ENCODE measurements at regions not wholly inside any gene's neighbourhood (a gene's known extent, or its start where the extent isn't known, plus 50 kb on each side); places are given as distances from the start of the nearest gene placed in this dataset.

GRCh38 chr3:151987893-151988292, 114.5 kb downstream of the SUCNR1 start:
- no peaks in the 10 kb centered on the region for H3K9me3 ChIP-seq (ENCODE audit: control insufficient read depth, insufficient read depth, low read length)
- H3F3A ChIP-seq (ENCODE audit: control insufficient read depth, insufficient read depth): no peaks in the 10 kb centered on the region
- TF ChIP-seq EZH2phosphoT487 (IDR thresholded peaks at IDR 0.05; ENCODE audit: borderline replicate concordance, low read length): no peak
- TF ChIP-seq CTCF (IDR thresholded peaks at IDR 0.05; ENCODE audit: low read depth, low read length, poor library complexity, severe bottlenecking): no peak
- no peak overlapping the region for H3K4me2 ChIP-seq (ENCODE audit: low read length)
- H3K36me3 ChIP-seq (ENCODE audit: control insufficient read depth, low read length): no peaks in the 10 kb centered on the region
- H4K20me1 ChIP-seq (ENCODE audit: control insufficient read depth, insufficient read depth, low read depth, low read length): no peaks in the 10 kb centered on the region
- no peak overlapping the region for H3K27ac ChIP-seq (ENCODE audit: low read depth, low read length)
- H3K4me1 ChIP-seq (ENCODE audit: control insufficient read depth, low read length): peaks cover 6% of the 10 kb centered on the region
- H3K79me2 ChIP-seq (ENCODE audit: control insufficient read depth, low read length): no peaks in the 10 kb centered on the region
- H3K27me3 ChIP-seq (ENCODE audit: control insufficient read depth, low read length): peaks cover 6% of the 10 kb centered on the region; the same call in 1 of the 2 replicates
- no peaks in the 10 kb centered on the region for H3K9me2 ChIP-seq (replicated peaks; ENCODE audit: control insufficient read depth, low read length)
- H3K4me3 ChIP-seq (ENCODE audit: low read length): no peak overlapping the region

DNA sequence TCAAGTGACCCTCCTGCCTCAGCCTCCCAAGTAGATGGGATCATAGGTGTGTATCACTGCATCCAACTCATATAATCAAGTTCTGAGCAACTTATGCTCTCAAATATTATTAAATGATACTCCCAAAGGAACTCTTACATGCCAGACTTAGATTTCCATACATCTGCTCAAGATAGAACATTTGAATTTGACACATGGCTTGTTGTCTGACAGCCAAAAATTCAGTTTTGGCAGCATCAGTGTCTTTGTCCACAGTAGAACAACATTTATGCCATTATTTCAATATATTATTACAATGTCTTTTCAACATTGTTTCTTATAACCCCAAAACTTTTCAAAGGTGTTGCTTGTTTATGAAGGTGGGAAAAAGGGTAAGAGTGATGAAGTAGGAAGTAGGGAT, 116.2 kb downstream of the SUCNR1 start:
- no peaks in the 10 kb centered on the region for H3F3A ChIP-seq (ENCODE audit: control insufficient read depth, insufficient read depth)
- no peak overlapping the region for H3K27ac ChIP-seq (ENCODE audit: low read depth, low read length)
- no peaks in the 10 kb centered on the region for H3K9me2 ChIP-seq (replicated peaks; ENCODE audit: control insufficient read depth, low read length)
- no peaks in the 10 kb centered on the region for H4K20me1 ChIP-seq (ENCODE audit: control insufficient read depth, insufficient read depth, low read depth, low read length)
- TF ChIP-seq CTCF (IDR thresholded peaks at IDR 0.05; ENCODE audit: low read depth, low read length, poor library complexity, severe bottlenecking): no peak
- no peak for TF ChIP-seq EZH2phosphoT487 (IDR thresholded peaks at IDR 0.05; ENCODE audit: borderline replicate concordance, low read length)
- no peak overlapping the region for H3K4me3 ChIP-seq (ENCODE audit: low read length)
- H3K4me1 ChIP-seq (ENCODE audit: control insufficient read depth, low read length): peaks cover 6% of the 10 kb centered on the region
- no peaks in the 10 kb centered on the region for H3K36me3 ChIP-seq (ENCODE audit: control insufficient read depth, low read length)
- H3K9me3 ChIP-seq (ENCODE audit: control insufficient read depth, insufficient read depth, low read length): no peaks in the 10 kb centered on the region
- no peak overlapping the region for H3K4me2 ChIP-seq (ENCODE audit: low read length)
- peaks cover 6% of the 10 kb centered on the region; the same call in 1 of the 2 replicates for H3K27me3 ChIP-seq (ENCODE audit: control insufficient read depth, low read length)
- H3K79me2 ChIP-seq (ENCODE audit: control insufficient read depth, low read length): no peaks in the 10 kb centered on the region

GRCh38 chr3:151990696-151991376, 117.4 kb downstream of the SUCNR1 start:
- H4K20me1 ChIP-seq (ENCODE audit: control insufficient read depth, insufficient read depth, low read depth, low read length): no peaks in the 10 kb centered on the region
- H3K79me2 ChIP-seq (ENCODE audit: control insufficient read depth, low read length): no peaks in the 10 kb centered on the region

More at GRCh38 chr3:151990696-151991376, 117.4 kb downstream of the SUCNR1 start:
- no peak overlapping the region for H3K27ac ChIP-seq (ENCODE audit: low read depth, low read length)
- TF ChIP-seq CTCF (IDR thresholded peaks at IDR 0.05; ENCODE audit: low read depth, low read length, poor library complexity, severe bottlenecking) (no peak), EZH2phosphoT487 (IDR thresholded peaks at IDR 0.05; ENCODE audit: borderline replicate concordance, low read length) (no peak)
- peaks cover 6% of the 10 kb centered on the region; the same call in 1 of the 2 replicates for H3K27me3 ChIP-seq (ENCODE audit: control insufficient read depth, low read length)
- no peaks in the 10 kb centered on the region for H3K9me2 ChIP-seq (replicated peaks; ENCODE audit: control insufficient read depth, low read length)
- no peak overlapping the region for H3K4me3 ChIP-seq (ENCODE audit: low read length)
- H3K4me2 ChIP-seq (ENCODE audit: low read length): no peak overlapping the region
- peaks cover 6% of the 10 kb centered on the region for H3K4me1 ChIP-seq (ENCODE audit: control insufficient read depth, low read length)
- no peaks in the 10 kb centered on the region for H3F3A ChIP-seq (ENCODE audit: control insufficient read depth, insufficient read depth)
- no peaks in the 10 kb centered on the region for H3K9me3 ChIP-seq (ENCODE audit: control insufficient read depth, insufficient read depth, low read length)
- no peaks in the 10 kb centered on the region for H3K36me3 ChIP-seq (ENCODE audit: control insufficient read depth, low read length)
